ENCODE measurements at regions not wholly inside any gene's neighbourhood (a gene's known extent, or its start where the extent isn't known, plus 50 kb on each side); places are given as distances from the start of the nearest gene placed in this dataset.

DNA sequence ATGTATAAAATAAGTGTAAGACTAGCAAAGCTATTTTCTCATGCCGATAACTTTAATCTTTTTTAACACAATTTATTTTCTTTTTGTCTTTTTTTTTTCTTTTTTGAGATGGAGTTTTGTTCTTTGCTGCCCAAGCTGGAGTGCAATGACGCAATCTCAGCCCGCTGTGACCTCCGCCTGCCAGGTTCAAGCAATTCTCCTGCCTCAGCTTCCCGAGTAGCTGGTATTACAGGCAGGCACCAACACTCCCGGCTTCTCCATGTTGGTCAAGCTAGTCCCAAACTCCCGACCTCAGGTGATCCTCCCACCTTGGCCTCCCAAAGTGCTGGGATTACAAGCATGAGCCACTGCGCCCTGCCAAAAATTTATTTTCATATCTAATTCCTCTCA lies 164.2 kb upstream of the SLIT2 start:
- Histone ChIP-seq H4K20me1 (ENCODE audit: insufficient read depth, low read length) (no peaks in the 10 kb centered on the region), H3K27ac (ENCODE audit: low read depth in 1 of 2, low read length in 2 of 2) (no peak overlapping the region), H3K9me3 (replicated peaks in 1 of 2; ENCODE audit: control insufficient read depth in 1 of 2, insufficient read depth in 1 of 2, low read length in 2 of 2) (no peaks in the 10 kb centered on the region), H3K4me3 (replicated peaks in 1 of 3; ENCODE audit: low read depth in 2 of 3, low read length in 3 of 3) (no peak overlapping the region), H3K79me2 (ENCODE audit: insufficient read depth, low read length) (no peaks in the 10 kb centered on the region), H3K4me2 (replicated peaks; ENCODE audit: extremely low read depth, low read length, poor library complexity, severe bottlenecking) (no peak overlapping the region), H3K36me3 (replicated peaks in 1 of 2; ENCODE audit: control insufficient read depth in 1 of 2, insufficient read depth in 2 of 2, low read length in 2 of 2) (no peaks in the 10 kb centered on the region), H3K9ac (ENCODE audit: insufficient read depth, low read length, poor library complexity, severe bottlenecking) (no peak overlapping the region), H3K4me1 (ENCODE audit: control insufficient read depth in 1 of 2, insufficient read depth in 2 of 2, low read length in 2 of 2) (no peaks in the 10 kb centered on the region), H2AFZ (ENCODE audit: insufficient read depth, low read depth, low read length, poor library complexity, severe bottlenecking) (no peak overlapping the region), H3K27me3 (ENCODE audit: control insufficient read depth in 2 of 2, insufficient read depth in 2 of 2, low read length in 2 of 2) (no peaks in the 10 kb centered on the region)
- H3K36me3 Mint-ChIP-seq: no peaks in the 10 kb centered on the region
- WGBS (ENCODE audit: insufficient coverage): 90% methylated on average over 4 of the region's 8 CpGs
- H3K27ac Mint-ChIP-seq: no peak overlapping the region
- TF ChIP-seq CTCF (IDR thresholded peaks at IDR 0.05): no peak
- H3K4me3 Mint-ChIP-seq: no peak overlapping the region
- no peaks in the 10 kb centered on the region for H3K27me3 Mint-ChIP-seq (ENCODE audit: low read depth in 3 of 3)
- H3K9me3 Mint-ChIP-seq: no peaks in the 10 kb centered on the region
- DNase-seq: no peak
- H3K4me1 Mint-ChIP-seq: no peaks in the 10 kb centered on the region
- intact Hi-C loops (cut with micrococcal nuclease): no loop called here

DNA sequence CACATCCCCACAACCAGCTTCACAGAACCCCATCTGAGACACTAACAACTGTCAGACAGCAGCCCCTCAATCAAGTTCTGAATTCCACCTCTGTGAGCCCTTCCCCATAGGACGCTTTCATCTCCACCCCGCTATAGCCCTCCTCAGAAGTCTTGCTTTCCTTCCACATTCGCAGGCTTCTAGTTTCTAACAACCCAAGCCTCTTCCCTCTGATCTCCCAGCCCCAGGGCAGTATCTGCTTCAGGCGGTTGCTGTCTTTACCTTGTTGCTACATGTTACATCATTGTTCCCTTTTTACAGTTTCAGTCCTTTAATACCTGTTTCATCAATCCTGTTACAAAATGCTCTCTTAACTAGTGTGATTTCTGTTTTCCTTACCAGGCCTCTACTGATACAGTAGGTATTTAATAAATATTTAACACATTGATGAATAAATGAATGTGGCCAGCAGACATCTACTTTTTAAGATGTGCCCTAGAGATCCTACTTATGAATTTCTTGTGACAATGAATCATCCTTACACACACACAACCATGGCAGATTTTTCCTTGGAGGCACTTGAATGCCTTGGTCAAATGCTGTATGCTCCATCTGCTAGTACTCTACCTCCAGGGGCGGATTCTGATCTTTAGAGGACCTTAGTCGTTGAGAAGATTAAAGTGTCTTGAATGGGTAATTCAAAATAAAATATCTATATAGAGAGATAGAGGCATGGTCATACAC lies 164.7 kb upstream of the SLIT2 start:
- no peak overlapping the region for H3K27ac Mint-ChIP-seq
- no peaks in the 10 kb centered on the region for H3K4me1 ChIP-seq (ENCODE audit: control insufficient read depth in 1 of 2, insufficient read depth in 2 of 2, low read length in 2 of 2)
- no peaks in the 10 kb centered on the region for H3K36me3 Mint-ChIP-seq
- no peaks in the 10 kb centered on the region for H3K9me3 Mint-ChIP-seq
- H3K4me2 ChIP-seq (replicated peaks; ENCODE audit: extremely low read depth, low read length, poor library complexity, severe bottlenecking): no peak overlapping the region
- no peaks in the 10 kb centered on the region for H3K27me3 ChIP-seq (ENCODE audit: control insufficient read depth in 2 of 2, insufficient read depth in 2 of 2, low read length in 2 of 2)
- H3K27ac ChIP-seq (ENCODE audit: low read depth in 1 of 2, low read length in 2 of 2): no peak overlapping the region
- H3K4me3 ChIP-seq (replicated peaks in 1 of 3; ENCODE audit: low read depth in 2 of 3, low read length in 3 of 3): no peak overlapping the region
- no peaks in the 10 kb centered on the region for H3K36me3 ChIP-seq (replicated peaks in 1 of 2; ENCODE audit: control insufficient read depth in 1 of 2, insufficient read depth in 2 of 2, low read length in 2 of 2)
- H4K20me1 ChIP-seq (ENCODE audit: insufficient read depth, low read length): no peaks in the 10 kb centered on the region
- DNase-seq: no peak
- H3K4me3 Mint-ChIP-seq: no peak overlapping the region
- H3K27me3 Mint-ChIP-seq (ENCODE audit: low read depth in 3 of 3): no peaks in the 10 kb centered on the region
- intact Hi-C loops (cut with micrococcal nuclease): no loop called here
- H3K9me3 ChIP-seq (replicated peaks in 1 of 2; ENCODE audit: control insufficient read depth in 1 of 2, insufficient read depth in 1 of 2, low read length in 2 of 2): no peaks in the 10 kb centered on the region
- no peak overlapping the region for H3K9ac ChIP-seq (ENCODE audit: insufficient read depth, low read length, poor library complexity, severe bottlenecking)
- H2AFZ ChIP-seq (ENCODE audit: insufficient read depth, low read depth, low read length, poor library complexity, severe bottlenecking): no peak overlapping the region
- 88% methylated on average over 3 of the region's 6 CpGs for WGBS (ENCODE audit: insufficient coverage)
- TF ChIP-seq CTCF (IDR thresholded peaks at IDR 0.05): no peak
- no peaks in the 10 kb centered on the region for H3K4me1 Mint-ChIP-seq
- no peaks in the 10 kb centered on the region for H3K79me2 ChIP-seq (ENCODE audit: insufficient read depth, low read length)
